K562 (cell line): ENCODE measurements at regions not wholly inside any gene's neighbourhood (a gene's known extent, or its start where the extent isn't known, plus 50 kb on each side); places are given as distances from the start of the nearest gene placed in this dataset.

Experiments
- ATAC-seq: fragments of 200-7000 bp; cut with Tn5 transposase; 3 replicates; pipeline ENCODE4 v1.9.1; 2020; ENCODE audit warnings: moderate library complexity
- BruUV-seq: library from RNA; stranded (reverse); fragments of 400-500 nt; replicated peaks from 2 replicates; lab custom pipeline; 2021; lab: Mats Ljungman, UMichigan
- CTCF ChIA-PET: fragments of 300-600 bp; formaldehyde crosslinking; extraction: SDS; loops from one replicate; lab custom pipeline; 2021; ENCODE audit warnings: low intra/inter-chr PET ratio; lab: Yijun Ruan, JAX
- POLR2A ChIA-PET: fragments of 300-600, 350-650 bp; sonication (Branson Sonifier 250); formaldehyde crosslinking; extraction: SDS; loops from one replicate; lab custom pipeline; 2021; ENCODE audit warnings: antibody characterized with exemption, inconsistent platforms; lab: Yijun Ruan, JAX
- DNase-seq, 4 experiments: peaks; one replicate each; pipeline versions ENCODE4 v3.0.0 to v3.0.0-alpha.2; 2011 to 2018; ENCODE audit warnings: low spot score in 3 of 4, mixed read lengths in 3 of 4; ENCODE audit errors: extremely low read depth in 1 of 4
- FAIRE-seq: peaks from 2 replicates; lab custom pipeline; 2011; peaks lifted over from hg19 to GRCh38; lab: Jason Lieb, UNC
- H2AFZ ChIP-seq: 2 replicates; pipeline ENCODE4 v1.6.0; 2011; ENCODE audit warnings: low read depth, low read length, control low read depth, inconsistent platforms
- H3K27ac ChIP-seq: fragments of 200-600 bp; 3 replicates; pipeline ENCODE4 v1.8.0; 2011; ENCODE audit warnings: low read depth, mild to moderate bottlenecking, control low read depth, inconsistent platforms, low read length, moderate library complexity, mixed read lengths; ENCODE audit errors: extremely low read depth
- H3K27me3 ChIP-seq, 2 experiments: fragments of 300-600 bp in 1 of 2; 2 replicates in 1 of 2; 3 replicates in 1 of 2; pipeline versions ENCODE4 v1.6.0 to v1.8.0; 2011; ENCODE audit warnings: inconsistent platforms in 2 of 2, low read length in 2 of 2, mild to moderate bottlenecking in 1 of 2, mixed read lengths in 1 of 2, moderate library complexity in 1 of 2; ENCODE audit not compliant: control insufficient read depth in 2 of 2, insufficient read depth in 2 of 2
- H3K36me3 ChIP-seq: fragments of 300-600 bp; 3 replicates; pipeline ENCODE4 v1.8.0; 2011; ENCODE audit warnings: mild to moderate bottlenecking, low read length, inconsistent platforms; ENCODE audit not compliant: control insufficient read depth, insufficient read depth
- H3K4me1 ChIP-seq, 2 experiments: fragments of 200-600 bp in 1 of 2; replicated peaks in 1 of 2; 2 replicates in 1 of 2; 3 replicates in 1 of 2; pipeline versions ENCODE4 v1.5.1 to v1.8.0; 2011; ENCODE audit warnings: inconsistent platforms in 2 of 2, low read length in 2 of 2, mild to moderate bottlenecking in 1 of 2, mixed read lengths in 1 of 2, moderate library complexity in 1 of 2; ENCODE audit not compliant: control insufficient read depth in 2 of 2, insufficient read depth in 2 of 2
- H3K4me2 ChIP-seq: 2 replicates; pipeline ENCODE4 v1.6.1; 2011; ENCODE audit warnings: low read length, control low read depth, inconsistent platforms, mixed read lengths; ENCODE audit not compliant: insufficient read depth
- H3K4me3 ChIP-seq: fragments of 200-600 bp; sonication (generic), shearing (Covaris generic); 2 replicates; pipeline ENCODE4 v1.5.1; 2016; ENCODE audit warnings: control low read depth, inconsistent platforms
- H3K79me2 ChIP-seq: fragments of 200-600 bp; 3 replicates; pipeline ENCODE4 v1.8.0; 2011; ENCODE audit warnings: low read length, inconsistent platforms; ENCODE audit not compliant: control insufficient read depth, insufficient read depth
- H3K9ac ChIP-seq, 2 experiments: 2 replicates each; pipeline versions ENCODE4 v1.6.0 to v1.6.1; 2011; ENCODE audit warnings: low read depth in 2 of 2, low read length in 2 of 2, control low read depth in 1 of 2, inconsistent platforms in 1 of 2, mild to moderate bottlenecking in 1 of 2, mixed read lengths in 1 of 2; ENCODE audit not compliant: insufficient read depth in 1 of 2
- H3K9me1 ChIP-seq: one replicate; pipeline ENCODE4 v1.6.0; 2011; ENCODE audit warnings: inconsistent platforms, mild to moderate bottlenecking, low read length, moderate library complexity; ENCODE audit not compliant: control insufficient read depth, insufficient read depth
- H3K9me3 ChIP-seq: replicated peaks from 2 replicates; pipeline ENCODE4 v1.5.1; 2011; ENCODE audit warnings: low read depth, low read length, inconsistent platforms; ENCODE audit not compliant: control insufficient read depth, insufficient read depth
- H4K20me1 ChIP-seq: replicated peaks from 2 replicates; pipeline ENCODE4 v1.6.1; 2011; ENCODE audit warnings: low read length, inconsistent platforms, mixed read lengths; ENCODE audit not compliant: control insufficient read depth, insufficient read depth
- E2F3 ChIP-seq: fragments of 250-450 bp; sonication (Bioruptor Pico); IDR thresholded peaks from 2 replicates; pipeline ENCODE4 v1.4.0; 2020; ENCODE audit warnings: mild to moderate bottlenecking
- FOS ChIP-seq: IDR thresholded peaks from 3 replicates; pipeline ENCODE4 v1.6.1; 2011; ENCODE audit not compliant: insufficient read length; ENCODE audit errors: extremely low read depth
- HDAC2 ChIP-seq: fragments of 450-650 bp; IDR thresholded peaks from 2 replicates; pipeline ENCODE4 v1.6.1; 2016; ENCODE audit warnings: mild to moderate bottlenecking
- HNRNPL ChIP-seq: fragments of 200-400 bp; formaldehyde crosslinking; IDR thresholded peaks from 2 replicates; pipeline ENCODE4 v1.6.1; 2017; ENCODE audit warnings: low read depth, mild to moderate bottlenecking, low read length
- ILK ChIP-seq: fragments of 450-650 bp; IDR thresholded peaks from 2 replicates; pipeline ENCODE4 v1.6.1; 2016; ENCODE audit warnings: missing genetic modification characterization, low read depth, mild to moderate bottlenecking, missing compliant biosample characterization, moderate library complexity, borderline replicate concordance
- MAFK ChIP-seq: IDR thresholded peaks from 2 replicates; pipeline ENCODE4 v1.6.1; 2011; ENCODE audit warnings: low read length, improper control_type of control experiment
- MYBL2 ChIP-seq, 2 experiments: fragments of 450-650 bp in 1 of 2; sonication (generic) in 1 of 2; formaldehyde crosslinking in 1 of 2; IDR thresholded peaks; 2 replicates each; pipeline versions ENCODE4 v1.6.1 to v1.8.1; 2017 to 2022; ENCODE audit warnings: borderline replicate concordance in 1 of 2, inconsistent platforms in 1 of 2, low read depth in 1 of 2, mild to moderate bottlenecking in 1 of 2, missing genetic modification reagents in 1 of 2, moderate library complexity in 1 of 2
- OTX1 ChIP-seq: fragments of 450-650 bp; formaldehyde crosslinking; IDR thresholded peaks from 2 replicates; pipeline ENCODE4 v1.4.0; 2022; ENCODE audit warnings: mild to moderate bottlenecking
- RBM17 ChIP-seq: fragments of 200-400 bp; formaldehyde crosslinking; IDR thresholded peaks from 2 replicates; pipeline ENCODE4 v1.6.1; 2017; ENCODE audit warnings: low read depth, mild to moderate bottlenecking, low read length, borderline replicate concordance
- RCOR1 ChIP-seq, 2 experiments: IDR thresholded peaks; 2 replicates each; pipeline ENCODE4 v1.6.1; 2012; ENCODE audit warnings: low read depth in 2 of 2, low read length in 2 of 2, borderline replicate concordance in 1 of 2, improper control_type of control experiment in 1 of 2
- TBL1XR1 ChIP-seq, 2 experiments: IDR thresholded peaks; 2 replicates each; pipeline ENCODE4 v1.6.1; 2012; ENCODE audit warnings: improper control_type of control experiment in 2 of 2, low read length in 2 of 2, mild to moderate bottlenecking in 1 of 2
- TEAD2 ChIP-seq: fragments of 450-650 bp; IDR thresholded peaks from 2 replicates; pipeline ENCODE4 v1.6.1; 2016; ENCODE audit warnings: missing genetic modification characterization, control low read depth, missing compliant biosample characterization
- WHSC1 ChIP-seq: IDR thresholded peaks from one replicate; pipeline ENCODE4 v1.6.1; 2012; ENCODE audit warnings: low read length, control low read depth, inconsistent platforms
- ZBTB2 ChIP-seq: fragments of 450-650 bp; IDR thresholded peaks from 2 replicates; pipeline ENCODE4 v1.6.1; 2016; ENCODE audit warnings: antibody characterized with exemption
- ZNF384 ChIP-seq: IDR thresholded peaks from 2 replicates; pipeline ENCODE4 v1.6.1; 2012; ENCODE audit warnings: low read depth, low read length, improper control_type of control experiment
- ZNF551 ChIP-seq: fragments of 250-450 bp; sonication (Bioruptor Pico); IDR thresholded peaks from 2 replicates; pipeline ENCODE4 v1.5.0; 2021; ENCODE audit warnings: mild to moderate bottlenecking, moderate library complexity
- ZNF696 ChIP-seq: fragments of 250-450 bp; sonication (Bioruptor Pico); conservative IDR thresholded peaks from 2 replicates; pipeline ENCODE4 v1.4.0; 2020; ENCODE audit warnings: mild to moderate bottlenecking, moderate library complexity
- WGBS: fragments of 100-300 bp; shearing (Covaris generic); methylation state at CpG from one replicate; pipeline ENCODE4 v1.1.6; 2016; ENCODE audit warnings: low coverage, mixed read lengths; ENCODE audit not compliant: insufficient coverage; ENCODE audit errors: missing lambda C conversion rate; 5-methylcytosine and 5-hydroxymethylcytosine counted together
- in situ Hi-C: fragments of 300-500 bp; cut with MboI; formaldehyde crosslinking; loops from 4 replicates; pipeline ENCODE4 v1.15.0; 2018; ENCODE audit warnings: inconsistent platforms, mixed read lengths
- intact Hi-C: fragments of 100-400 bp; cut with micrococcal nuclease; formaldehyde crosslinking; loops from 2 replicates; pipeline ENCODE4 v1.14.2; 2022
- TF ChIP-seq, protein P1 (sequence below): fragments of 250-450 bp; sonication (Bioruptor Pico); IDR thresholded peaks from 2 replicates; pipeline ENCODE4 v1.9.0; 2021; ENCODE audit warnings: mild to moderate bottlenecking, inconsistent platforms
- TF ChIP-seq, protein P2 (sequence below): fragments of 250-450 bp; sonication (Bioruptor Pico); IDR thresholded peaks from 2 replicates; pipeline ENCODE4 v1.5.0; 2021

- TF ChIP-seq ZNF384: no peak
These were observed 99.8 kb upstream of the NRXN3 start (continued) for GRCh38 chr14:78070344-78070743.

- no peaks in the 10 kb centered on the region for H3K9me3 ChIP-seq
- no peak overlapping the region for H3K4me2 ChIP-seq
- no peaks in the 10 kb centered on the region for H4K20me1 ChIP-seq
- H3K4me3 ChIP-seq: no peak overlapping the region
- ChIA-PET CTCF (no interaction called here), POLR2A (interaction anchor here (0.9 kb wide), 1 partner anchor 26 kb away, joined by 3 read pairs; no protein-coding TSS in a partner anchor)
- no peaks in the 10 kb centered on the region for H3K9me1 ChIP-seq
- DNase-seq: no peak
- ATAC-seq: no peak
- H3K79me2 ChIP-seq: no peaks in the 10 kb centered on the region
- no peak for FAIRE-seq
- intact Hi-C loops: no loop called here
- H2AFZ ChIP-seq: no peak overlapping the region
- no peak overlapping the region for H3K27ac ChIP-seq
- H3K4me1 ChIP-seq: no peaks in the 10 kb centered on the region
- no peaks in the 10 kb centered on the region for H3K36me3 ChIP-seq
- BruUV-seq: no TSS peak
- WGBS: 0% methylated on average over 3 of the region's 3 CpGs
- no peak overlapping the region for H3K9ac ChIP-seq
- H3K27me3 ChIP-seq: no peaks in the 10 kb centered on the region
- in situ Hi-C loops: no loop called here
- no peak for TF ChIP-seq ILK (tag)
- no peak for TF ChIP-seq FOS
- TF ChIP-seq HNRNPL: no peak
- no peak for TF ChIP-seq RBM17
- no peak for TF ChIP-seq RCOR1 (IDR thresholded peaks at IDR 0.05; ENCODE audit: borderline replicate concordance in 1 of 2, low read depth in 2 of 2, low read length in 2 of 2)
- TF ChIP-seq, protein P1, sequence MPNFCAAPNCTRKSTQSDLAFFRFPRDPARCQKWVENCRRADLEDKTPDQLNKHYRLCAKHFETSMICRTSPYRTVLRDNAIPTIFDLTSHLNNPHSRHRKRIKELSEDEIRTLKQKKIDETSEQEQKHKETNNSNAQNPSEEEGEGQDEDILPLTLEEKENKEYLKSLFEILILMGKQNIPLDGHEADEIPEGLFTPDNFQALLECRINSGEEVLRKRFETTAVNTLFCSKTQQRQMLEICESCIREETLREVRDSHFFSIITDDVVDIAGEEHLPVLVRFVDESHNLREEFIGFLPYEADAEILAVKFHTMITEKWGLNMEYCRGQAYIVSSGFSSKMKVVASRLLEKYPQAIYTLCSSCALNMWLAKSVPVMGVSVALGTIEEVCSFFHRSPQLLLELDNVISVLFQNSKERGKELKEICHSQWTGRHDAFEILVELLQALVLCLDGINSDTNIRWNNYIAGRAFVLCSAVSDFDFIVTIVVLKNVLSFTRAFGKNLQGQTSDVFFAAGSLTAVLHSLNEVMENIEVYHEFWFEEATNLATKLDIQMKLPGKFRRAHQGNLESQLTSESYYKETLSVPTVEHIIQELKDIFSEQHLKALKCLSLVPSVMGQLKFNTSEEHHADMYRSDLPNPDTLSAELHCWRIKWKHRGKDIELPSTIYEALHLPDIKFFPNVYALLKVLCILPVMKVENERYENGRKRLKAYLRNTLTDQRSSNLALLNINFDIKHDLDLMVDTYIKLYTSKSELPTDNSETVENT (CRISPR knock-in tag): no peak
- no peak for TF ChIP-seq MYBL2 (IDR thresholded peaks at IDR 0.05; ENCODE audit: low read depth)
- no peak for TF ChIP-seq MYBL2 (CRISPR knock-in tag; IDR thresholded peaks at IDR 0.05; ENCODE audit: borderline replicate concordance)
- TF ChIP-seq ZBTB2: no peak
- TF ChIP-seq MAFK: no peak
- TF ChIP-seq OTX1 (CRISPR knock-in tag): no peak
- TF ChIP-seq ZNF551 (CRISPR knock-in tag): no peak
- TF ChIP-seq WHSC1: no peak
- TF ChIP-seq TEAD2: no peak
- TF ChIP-seq HDAC2: no peak
- TF ChIP-seq, protein P2, sequence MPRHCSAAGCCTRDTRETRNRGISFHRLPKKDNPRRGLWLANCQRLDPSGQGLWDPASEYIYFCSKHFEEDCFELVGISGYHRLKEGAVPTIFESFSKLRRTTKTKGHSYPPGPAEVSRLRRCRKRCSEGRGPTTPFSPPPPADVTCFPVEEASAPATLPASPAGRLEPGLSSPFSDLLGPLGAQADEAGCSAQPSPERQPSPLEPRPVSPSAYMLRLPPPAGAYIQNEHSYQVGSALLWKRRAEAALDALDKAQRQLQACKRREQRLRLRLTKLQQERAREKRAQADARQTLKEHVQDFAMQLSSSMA: no peak
- TF ChIP-seq TBL1XR1 (IDR thresholded peaks at IDR 0.05; ENCODE audit: low read length in 2 of 2): no peak
- no peak for TF ChIP-seq ZNF696 (CRISPR knock-in tag)
- no peak for TF ChIP-seq E2F3
These were observed 99.1 kb upstream of the NRXN3 start for GRCh38 chr14:78071016-78071549.
